ENCODE measurements at regions not wholly inside any gene's neighbourhood (a gene's known extent, or its start where the extent isn't known, plus 50 kb on each side); places are given as distances from the start of the nearest gene placed in this dataset.

GRCh38 chr10:32166365-32166764 lies 110.1 kb upstream of the KIF5B start:
- ChIA-PET CTCF (ENCODE audit: low intra/inter-chr PET ratio, low total read pairs) (no interaction called here), POLR2A (interaction anchor here (0.6 to 1.3 kb wide), 3 partner anchors 16 to 110 kb away, joined by 3 to 5 read pairs (median 4); partner anchors contain the start of gene KIF5B)
- no TSS peak for BruUV-seq (replicated peaks)
- H4K20me1 ChIP-seq (ENCODE audit: insufficient read depth, low read length) = no peaks in the 10 kb centered on the region
- no peak overlapping the region for H3K9ac ChIP-seq (ENCODE audit: insufficient read depth, low read depth, low read length)
- no peak overlapping the region for H3K4me3 ChIP-seq (replicated peaks in 1 of 3; ENCODE audit: insufficient read depth in 1 of 3, low read depth in 2 of 3, low read length in 3 of 3)
- FAIRE-seq = peak; percentile 62
- intact Hi-C loops (cut with micrococcal nuclease; ENCODE audit: unreplicated experiment) (no loop called here), in situ Hi-C loops (cut with HindIII; ENCODE audit: extremely low pct_ligation_motif_present, low pct_unique_long_range_greater_than_20kb) (no loop called here)
- H3K27ac ChIP-seq (ENCODE audit: extremely low read length, insufficient read depth, low read length) = peak overlapping the region; percentile 32
- peak overlapping the region; percentile 29 for H3K4me2 ChIP-seq (ENCODE audit: low read depth, low read length)
- peak; percentile 90 for ATAC-seq
- no peaks in the 10 kb centered on the region for H3K79me2 ChIP-seq (ENCODE audit: insufficient read depth, low read length)
- no peak overlapping the region for H2AFZ ChIP-seq (ENCODE audit: low read length)
- peak; percentile 58 for DNase-seq (ENCODE audit: low spot score)
- no peaks in the 10 kb centered on the region for H3K36me3 ChIP-seq (replicated peaks in 1 of 2; ENCODE audit: control insufficient read depth in 1 of 2, insufficient read depth in 2 of 2, low read length in 2 of 2)
- H3K27me3 ChIP-seq (ENCODE audit: control insufficient read depth in 1 of 2, insufficient read depth in 2 of 2, low read length in 2 of 2) = no peaks in the 10 kb centered on the region; a peak in 1 of 5 replicates
- H3K4me1 ChIP-seq (ENCODE audit: insufficient read depth, low read length) = peaks cover 76% of the 10 kb centered on the region
- no peaks in the 10 kb centered on the region for H3K9me3 ChIP-seq (ENCODE audit: low read length)
- TF ChIP-seq KIAA2018 (CRISPR knock-in tag; IDR thresholded peaks at IDR 0.05; ENCODE audit: borderline replicate concordance) = no peak
- TF ChIP-seq SMARCC2 (IDR thresholded peaks at IDR 0.05) = no peak
- no peak for TF ChIP-seq SALL2 (CRISPR knock-in tag; IDR thresholded peaks at IDR 0.05)
- TF ChIP-seq ZFP62 (CRISPR knock-in tag; IDR thresholded peaks at IDR 0.05) = no peak
- no peak for TF ChIP-seq DDIT3 (CRISPR knock-in tag; IDR thresholded peaks at IDR 0.05)
- TF ChIP-seq JUND (CRISPR knock-in tag; IDR thresholded peaks at IDR 0.05) = no peak
- TF ChIP-seq ATM (IDR thresholded peaks at IDR 0.05; ENCODE audit: borderline replicate concordance) = no peak
- peak; percentile 52; the same call in 1 of the 2 replicates for TF ChIP-seq MED1 (CRISPR knock-in tag; IDR thresholded peaks at IDR 0.05)
- TF ChIP-seq ZNF460 (CRISPR knock-in tag; IDR thresholded peaks at IDR 0.05; ENCODE audit: borderline replicate concordance) = peak; percentile 93
- no peak for TF ChIP-seq REL (CRISPR knock-in tag; conservative IDR thresholded peaks at IDR 0.05)
- TF ChIP-seq ZNF747 (CRISPR knock-in tag; IDR thresholded peaks at IDR 0.05; ENCODE audit: borderline replicate concordance) = no peak
- no peak for TF ChIP-seq XBP1 (CRISPR knock-in tag; IDR thresholded peaks at IDR 0.05)
- TF ChIP-seq MXD4 (CRISPR knock-in tag; IDR thresholded peaks at IDR 0.05) = no peak
- no peak for TF ChIP-seq ZNF414 (CRISPR knock-in tag; IDR thresholded peaks at IDR 0.05)
- peak; percentile 64; the same call in 1 of the 2 replicates for TF ChIP-seq TFAP4 (IDR thresholded peaks at IDR 0.05; ENCODE audit: borderline replicate concordance, low read depth)
- TF ChIP-seq ZNF678 (CRISPR knock-in tag; IDR thresholded peaks at IDR 0.05) = no peak
